SK-N-SH (cell line): ENCODE measurements at regions not wholly inside any gene's neighbourhood (a gene's known extent, or its start where the extent isn't known, plus 50 kb on each side); places are given as distances from the start of the nearest gene placed in this dataset.
A peak's percentile ranks its signal among the peaks of the same experiment; 100 is the strongest.

Experiments
- CTCF ChIA-PET: fragments of 300-600, 350-600 bp; formaldehyde crosslinking; extraction: SDS; loops from one replicate; lab custom pipeline; 2021; lab: Yijun Ruan, JAX
- POLR2A ChIA-PET: fragments of 350-600 bp; sonication (Branson Sonifier 250); formaldehyde crosslinking; extraction: SDS; loops from one replicate; lab custom pipeline; 2020; ENCODE audit warnings: antibody characterized with exemption, inconsistent platforms; lab: Yijun Ruan, JAX
- DNase-seq: peaks from one replicate; pipeline ENCODE4 v3.0.0; 2012
- H2AFZ ChIP-seq: fragments of 200-600 bp; sonication (generic); 2 replicates; pipeline ENCODE4 v1.8.1; 2016; ENCODE audit warnings: antibody characterized with exemption, mild to moderate bottlenecking, low read depth
- H3F3A ChIP-seq: fragments of 200-600 bp; sonication (generic); replicated peaks from 2 replicates; pipeline ENCODE3; 2016; ENCODE audit warnings: antibody characterized with exemption, mild to moderate bottlenecking; ENCODE audit not compliant: insufficient read depth
- H3K27ac ChIP-seq, 2 experiments: fragments of 200-500 bp in 1 of 2; fragments of 200-600 bp in 1 of 2; sonication (Bioruptor generic) in 1 of 2; sonication (generic), shearing (Covaris generic) in 1 of 2; 2 replicates each; pipeline versions ENCODE4 v1.5.1 to v1.6.1; 2014 to 2016; ENCODE audit warnings: low read depth in 2 of 2, inconsistent platforms in 1 of 2, low read length in 1 of 2, mild to moderate bottlenecking in 1 of 2, mixed read lengths in 1 of 2
- H3K27me3 ChIP-seq: fragments of 200-600 bp; sonication (generic), shearing (Covaris generic); 2 replicates; pipeline ENCODE4 v1.6.1; 2016; ENCODE audit warnings: mixed run types; ENCODE audit not compliant: insufficient read depth
- H3K36me3 ChIP-seq, 2 experiments: fragments of 200-500 bp in 1 of 2; fragments of 200-600 bp in 1 of 2; sonication (Bioruptor generic) in 1 of 2; sonication (generic) in 1 of 2; replicated peaks in 1 of 2; 2 replicates each; pipeline versions ENCODE3 to v1.5.1; 2014 to 2016; ENCODE audit warnings: low read length in 1 of 2, mild to moderate bottlenecking in 1 of 2; ENCODE audit not compliant: insufficient read depth in 2 of 2, control insufficient read depth in 1 of 2
- H3K4me1 ChIP-seq, 2 experiments: fragments of 200-500 bp in 1 of 2; fragments of 200-600 bp in 1 of 2; sonication (Bioruptor generic) in 1 of 2; sonication (generic), shearing (Covaris generic) in 1 of 2; 2 replicates each; pipeline versions ENCODE4 v1.5.1 to v1.6.1; 2014 to 2016; ENCODE audit warnings: low read depth in 1 of 2, low read length in 1 of 2, mixed run types in 1 of 2; ENCODE audit not compliant: insufficient read depth in 2 of 2, control insufficient read depth in 1 of 2
- H3K4me2 ChIP-seq: fragments of 200-600 bp; sonication (generic), shearing (Covaris generic); 2 replicates; pipeline ENCODE4 v1.6.1; 2017; ENCODE audit warnings: mixed run types
- H3K4me3 ChIP-seq, 2 experiments: fragments of 200-500 bp in 1 of 2; fragments of 200-600 bp in 1 of 2; sonication (Bioruptor generic) in 1 of 2; sonication (generic), shearing (Covaris generic) in 1 of 2; 2 replicates each; pipeline versions ENCODE4 v1.5.1 to v1.8.1; 2014 to 2016; ENCODE audit warnings: low read depth in 2 of 2, inconsistent platforms in 1 of 2, low read length in 1 of 2, mild to moderate bottlenecking in 1 of 2, mixed read lengths in 1 of 2, moderate library complexity in 1 of 2
- H3K79me2 ChIP-seq: fragments of 200-600 bp; sonication (generic); 2 replicates; pipeline ENCODE4 v1.8.1; 2017; ENCODE audit warnings: mild to moderate bottlenecking; ENCODE audit not compliant: insufficient read depth
- H3K9ac ChIP-seq: fragments of 200-600 bp; sonication (generic); 2 replicates; pipeline ENCODE4 v1.6.1; 2017; ENCODE audit warnings: mixed run types
- H3K9me2 ChIP-seq: fragments of 200-600 bp; sonication (generic); 2 replicates; pipeline ENCODE4 v1.6.1; 2017; ENCODE audit warnings: mixed run types
- H3K9me3 ChIP-seq: fragments of 200-600 bp; sonication (generic); 2 replicates; pipeline ENCODE4 v1.6.1; 2017; ENCODE audit warnings: mixed run types, mild to moderate bottlenecking, moderate library complexity
- H4K20me1 ChIP-seq: fragments of 200-600 bp; sonication (generic); 2 replicates; pipeline ENCODE4 v1.6.1; 2017; ENCODE audit warnings: mild to moderate bottlenecking, mixed run types; ENCODE audit not compliant: insufficient read depth
- EZH2phosphoT487 ChIP-seq: fragments of 200-600 bp; sonication (generic); IDR thresholded peaks from 2 replicates; pipeline ENCODE4 v1.6.1; 2017; ENCODE audit warnings: low read depth, mixed run types, mild to moderate bottlenecking, antibody characterized with exemption, moderate library complexity, borderline replicate concordance
- FOSL2 ChIP-seq: IDR thresholded peaks from 2 replicates; pipeline ENCODE4 v1.4.0; 2012; ENCODE audit warnings: low read depth, mild to moderate bottlenecking, moderate library complexity, borderline replicate concordance
- FOXM1 ChIP-seq: IDR thresholded peaks from 2 replicates; pipeline ENCODE4 v1.4.0; 2012; ENCODE audit warnings: low read depth, mild to moderate bottlenecking
- IRF3 ChIP-seq: fragments of 150-350 bp; IDR thresholded peaks from 2 replicates; pipeline ENCODE4 v1.6.1; 2016; ENCODE audit warnings: mild to moderate bottlenecking, low read depth, low read length
- JUND ChIP-seq: IDR thresholded peaks from 2 replicates; pipeline ENCODE4 v1.4.0; 2012
- MEF2A ChIP-seq: IDR thresholded peaks from 2 replicates; pipeline ENCODE4 v1.4.0; 2012; ENCODE audit warnings: low read depth, borderline replicate concordance
- MXI1 ChIP-seq: IDR thresholded peaks from 2 replicates; pipeline ENCODE4 v1.6.1; 2012; ENCODE audit warnings: mild to moderate bottlenecking, low read depth, low read length, improper control_type of control experiment
- NFIC ChIP-seq: IDR thresholded peaks from 2 replicates; pipeline ENCODE4 v1.4.0; 2012; ENCODE audit warnings: borderline replicate concordance
- POLR2AphosphoS5 ChIP-seq: IDR thresholded peaks from 2 replicates; pipeline ENCODE4 v1.6.1; 2012; ENCODE audit warnings: low read depth, low read length
- RAD21 ChIP-seq: IDR thresholded peaks from 2 replicates; pipeline ENCODE4 v1.6.1; 2012; ENCODE audit warnings: mild to moderate bottlenecking, low read length
- RCOR1 ChIP-seq: fragments of 150-350 bp; IDR thresholded peaks from 2 replicates; pipeline ENCODE4 v1.6.1; 2017; ENCODE audit warnings: antibody characterized with exemption, low read length
- RFX5 ChIP-seq: IDR thresholded peaks from 2 replicates; pipeline ENCODE4 v1.6.1; 2012; ENCODE audit warnings: mild to moderate bottlenecking, improper control_type of control experiment, low read length
- RXRA ChIP-seq: IDR thresholded peaks from 2 replicates; pipeline ENCODE4 v1.4.0; 2012; ENCODE audit warnings: low read depth, mild to moderate bottlenecking, borderline replicate concordance
- SIN3A ChIP-seq: IDR thresholded peaks from 2 replicates; pipeline ENCODE4 v1.6.1; 2012; ENCODE audit warnings: low read depth, mild to moderate bottlenecking, low read length, moderate library complexity, borderline replicate concordance
- TAF1 ChIP-seq: IDR thresholded peaks from 2 replicates; pipeline ENCODE4 v1.6.1; 2012; ENCODE audit warnings: low read depth, mild to moderate bottlenecking, low read length, moderate library complexity, borderline replicate concordance
- USF1 ChIP-seq: IDR thresholded peaks from 2 replicates; pipeline ENCODE4 v1.4.0; 2012; ENCODE audit warnings: low read depth, borderline replicate concordance
- YY1 ChIP-seq: IDR thresholded peaks from 2 replicates; pipeline ENCODE4 v1.4.0; 2012; ENCODE audit warnings: low read depth, mild to moderate bottlenecking
- WGBS: methylation state at CpG from one replicate; pipeline ENCODE4 v1.1.6; 2017; ENCODE audit warnings: low lambda C conversion rate; 5-methylcytosine and 5-hydroxymethylcytosine counted together

- H3K36me3 ChIP-seq: no peaks in the 10 kb centered on the region
- peaks cover 23 to 29% of the 10 kb centered on the region in 2 experiments for H3K4me1 ChIP-seq
- no peak overlapping the region for H3K4me3 ChIP-seq
- H3F3A ChIP-seq: peaks cover 21% of the 10 kb centered on the region
- no peak overlapping the region for H3K4me2 ChIP-seq
- no peaks in the 10 kb centered on the region for H4K20me1 ChIP-seq
- 74% methylated on average over 3 of the region's 3 CpGs for WGBS
- ChIA-PET CTCF (no interaction called here), POLR2A (no interaction called here)
- H3K9ac ChIP-seq: no peak overlapping the region
- no peaks in the 10 kb centered on the region for H3K27me3 ChIP-seq
- TF ChIP-seq USF1 (no peak), FOSL2 (no peak), TAF1 (no peak), SIN3A (no peak), JUND (no peak)
- H3K27ac ChIP-seq: no peak overlapping the region
- no peaks in the 10 kb centered on the region for H3K9me3 ChIP-seq
- no peaks in the 10 kb centered on the region for H3K79me2 ChIP-seq
- no peak overlapping the region for H2AFZ ChIP-seq
- DNase-seq: no peak
- no peaks in the 10 kb centered on the region for H3K9me2 ChIP-seq
Observed at GRCh38 chr2:67873916-67874315, 188.9 kb downstream of the C1D start.

GRCh38 chr2:67876176-67876575 lies 186.6 kb downstream of the C1D start:
- no peaks in the 10 kb centered on the region for H3K36me3 ChIP-seq
- H2AFZ ChIP-seq: no peak overlapping the region
- no peaks in the 10 kb centered on the region for H3K79me2 ChIP-seq
- H3K9me3 ChIP-seq: no peaks in the 10 kb centered on the region
- peaks cover 35 to 42% of the 10 kb centered on the region in 2 experiments for H3K4me1 ChIP-seq
- no peaks in the 10 kb centered on the region for H4K20me1 ChIP-seq
- H3K27ac ChIP-seq: peak overlapping the region in 1 of 2 experiments; percentile 78; a peak in 1 of 4 replicates
- ChIA-PET POLR2A (no interaction called here), CTCF (interaction anchor here (0.9 to 1.2 kb wide), 2 partner anchors 155 to 225 kb away, joined by 3 to 4 read pairs; no protein-coding TSS in a partner anchor)
- no peak overlapping the region for H3K4me3 ChIP-seq
- no peak overlapping the region for H3K9ac ChIP-seq
- H3F3A ChIP-seq: peaks cover 36% of the 10 kb centered on the region
- H3K27me3 ChIP-seq: no peaks in the 10 kb centered on the region
- DNase-seq: no peak
- WGBS: 75% methylated on average over 3 of the region's 3 CpGs
- H3K9me2 ChIP-seq: no peaks in the 10 kb centered on the region
- H3K4me2 ChIP-seq: no peak overlapping the region
- TF ChIP-seq MEF2A (no peak), FOXM1 (no peak), SIN3A (no peak), POLR2AphosphoS5 (no peak), FOSL2 (no peak), NFIC (no peak), RCOR1 (no peak), MXI1 (no peak), JUND (no peak), EZH2phosphoT487 (no peak), IRF3 (no peak), RAD21 (no peak), RXRA (no peak), TAF1 (no peak), RFX5 (no peak), YY1 (no peak)
